ENCODE measurements at regions not wholly inside any gene's neighbourhood (a gene's known extent, or its start where the extent isn't known, plus 50 kb on each side); places are given as distances from the start of the nearest gene placed in this dataset.

- no peak for DNase-seq (ENCODE audit: low read depth)
- TF ChIP-seq CTCF (IDR thresholded peaks at IDR 0.05; ENCODE audit: control insufficient read depth, extremely low read depth, insufficient read depth), result no peak
- H3K4me3 ChIP-seq (ENCODE audit: low read depth, low read length), result no peak overlapping the region
Measured at GRCh38 chr2:122056853-122057252, 301.4 kb downstream of the TSN start.

- no peak for DNase-seq (ENCODE audit: low read depth)
- TF ChIP-seq CTCF (IDR thresholded peaks at IDR 0.05; ENCODE audit: control insufficient read depth, extremely low read depth, insufficient read depth), result no peak
- no peak overlapping the region for H3K4me3 ChIP-seq (ENCODE audit: low read depth, low read length)
Measured at GRCh38 chr2:122061206-122061605, 305.8 kb downstream of the TSN start.

GRCh38 chr2:122061831-122062230 lies 306.4 kb downstream of the TSN start:
- no peak for TF ChIP-seq CTCF (IDR thresholded peaks at IDR 0.05; ENCODE audit: control insufficient read depth, extremely low read depth, insufficient read depth)
- no peak for DNase-seq (ENCODE audit: low read depth)
- no peak overlapping the region for H3K4me3 ChIP-seq (ENCODE audit: low read depth, low read length)

- H3K4me3 ChIP-seq (ENCODE audit: low read depth, low read length), result no peak overlapping the region
- no peak for DNase-seq (ENCODE audit: low read depth)
- no peak for TF ChIP-seq CTCF (IDR thresholded peaks at IDR 0.05; ENCODE audit: control insufficient read depth, extremely low read depth, insufficient read depth)
Measured at GRCh38 chr2:122062506-122062905, 307.1 kb downstream of the TSN start.

- DNase-seq (ENCODE audit: low read depth), result no peak
- no peak overlapping the region for H3K4me3 ChIP-seq (ENCODE audit: low read depth, low read length)
- TF ChIP-seq CTCF (IDR thresholded peaks at IDR 0.05; ENCODE audit: control insufficient read depth, extremely low read depth, insufficient read depth), result no peak
Measured at GRCh38 chr2:122063716-122064115, 308.3 kb downstream of the TSN start.

- DNase-seq (ENCODE audit: low read depth), result no peak
- TF ChIP-seq CTCF (IDR thresholded peaks at IDR 0.05; ENCODE audit: control insufficient read depth, extremely low read depth, insufficient read depth), result no peak
- H3K4me3 ChIP-seq (ENCODE audit: low read depth, low read length), result no peak overlapping the region
Measured at GRCh38 chr2:122070241-122070731, 314.8 kb downstream of the TSN start.

GRCh38 chr2:122072666-122073065 lies 317.2 kb downstream of the TSN start:
- TF ChIP-seq CTCF (IDR thresholded peaks at IDR 0.05; ENCODE audit: control insufficient read depth, extremely low read depth, insufficient read depth), result no peak
- H3K4me3 ChIP-seq (ENCODE audit: low read depth, low read length), result no peak overlapping the region
- DNase-seq (ENCODE audit: low read depth), result no peak

Data from LNCaP clone FGC (cell line).